ENCODE measurements at regions not wholly inside any gene's neighbourhood (a gene's known extent, or its start where the extent isn't known, plus 50 kb on each side); places are given as distances from the start of the nearest gene placed in this dataset. TPM values are rescaled to one million over a fixed set of nuclear protein-coding genes. Genes with fewer than 3 reads are reported as not detected.
"Not testable (repeated sequence)": the region's sequence is repeated elsewhere in the genome, so short reads cannot be mapped to it uniquely, and the experiment has no call there.

GRCh38 chr15:79778378-79778990, 118.3 kb downstream of the MTHFS start:
- DNase-seq (ENCODE audit: low read depth): no peak
- no peak overlapping the region for H3K4me3 ChIP-seq (ENCODE audit: low read depth, low read length)
- TF ChIP-seq, protein P1, sequence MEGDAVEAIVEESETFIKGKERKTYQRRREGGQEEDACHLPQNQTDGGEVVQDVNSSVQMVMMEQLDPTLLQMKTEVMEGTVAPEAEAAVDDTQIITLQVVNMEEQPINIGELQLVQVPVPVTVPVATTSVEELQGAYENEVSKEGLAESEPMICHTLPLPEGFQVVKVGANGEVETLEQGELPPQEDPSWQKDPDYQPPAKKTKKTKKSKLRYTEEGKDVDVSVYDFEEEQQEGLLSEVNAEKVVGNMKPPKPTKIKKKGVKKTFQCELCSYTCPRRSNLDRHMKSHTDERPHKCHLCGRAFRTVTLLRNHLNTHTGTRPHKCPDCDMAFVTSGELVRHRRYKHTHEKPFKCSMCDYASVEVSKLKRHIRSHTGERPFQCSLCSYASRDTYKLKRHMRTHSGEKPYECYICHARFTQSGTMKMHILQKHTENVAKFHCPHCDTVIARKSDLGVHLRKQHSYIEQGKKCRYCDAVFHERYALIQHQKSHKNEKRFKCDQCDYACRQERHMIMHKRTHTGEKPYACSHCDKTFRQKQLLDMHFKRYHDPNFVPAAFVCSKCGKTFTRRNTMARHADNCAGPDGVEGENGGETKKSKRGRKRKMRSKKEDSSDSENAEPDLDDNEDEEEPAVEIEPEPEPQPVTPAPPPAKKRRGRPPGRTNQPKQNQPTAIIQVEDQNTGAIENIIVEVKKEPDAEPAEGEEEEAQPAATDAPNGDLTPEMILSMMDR (IDR thresholded peaks at IDR 0.05; ENCODE audit: insufficient read depth, low read length): no peak

GRCh38 chr15:79779746-79780145, 117.1 kb downstream of the MTHFS start:
- DNase-seq (ENCODE audit: low read depth): no peak
- H3K4me3 ChIP-seq (ENCODE audit: low read depth, low read length): no peak overlapping the region
- TF ChIP-seq, protein P1 (IDR thresholded peaks at IDR 0.05; ENCODE audit: insufficient read depth, low read length): no peak

GRCh38 chr15:79782307-79782706, 114.5 kb downstream of the MTHFS start:
- not testable (repeated sequence) for DNase-seq (ENCODE audit: low read depth); H3K4me3 ChIP-seq (ENCODE audit: low read depth, low read length)

Small RNAs in the stretch of these regions (small RNA-seq; reads per million reads assigned to genes)
- gene AC026826.2: not detected
- not detected for gene AC026826.3
